Liver (tissue), 8 donors: ENCODE measurements at regions not wholly inside any gene's neighbourhood (a gene's known extent, or its start where the extent isn't known, plus 50 kb on each side); places are given as distances from the start of the nearest gene placed in this dataset.

ENCODE experiments used
- DNase-seq: peaks from one replicate; pipeline ENCODE4 v3.0.0-alpha.2; 2017; ENCODE audit warnings: low spot score
- H3K27ac ChIP-seq, 2 donors: one replicate each; pipeline ENCODE4 v1.7.0; 2013; ENCODE audit warnings: inconsistent platforms in 2 of 2, low read length in 2 of 2, control low read depth in 1 of 2, low read depth in 1 of 2, mild to moderate bottlenecking in 1 of 2
- H3K27me3 ChIP-seq, 4 donors: one replicate each; pipeline versions ENCODE4 v1.6.1 to v1.7.0; 2013; ENCODE audit warnings: low read length in 3 of 4, inconsistent platforms in 1 of 4, mild to moderate bottlenecking in 1 of 4, moderate library complexity in 1 of 4; ENCODE audit not compliant: control insufficient read depth in 4 of 4, insufficient read depth in 4 of 4
- H3K36me3 ChIP-seq, 4 donors: one replicate each; pipeline versions ENCODE4 v1.6.1 to v1.7.0; 2013; ENCODE audit warnings: low read length in 3 of 4, mild to moderate bottlenecking in 3 of 4, low read depth in 1 of 4, moderate library complexity in 1 of 4; ENCODE audit not compliant: control insufficient read depth in 4 of 4, insufficient read depth in 3 of 4
- H3K4me1 ChIP-seq, 4 donors: one replicate each; pipeline versions ENCODE4 v1.6.1 to v1.7.0; 2013; ENCODE audit warnings: low read length in 3 of 4, mild to moderate bottlenecking in 3 of 4, moderate library complexity in 1 of 4; ENCODE audit not compliant: control insufficient read depth in 4 of 4, insufficient read depth in 4 of 4
- H3K4me3 ChIP-seq, 3 donors: one replicate each; pipeline versions ENCODE4 v1.6.1 to v1.7.0; 2013; ENCODE audit warnings: low read length in 3 of 3, control low read depth in 1 of 3, low read depth in 1 of 3, mild to moderate bottlenecking in 1 of 3
- H3K9ac ChIP-seq, 2 donors: one replicate each; pipeline ENCODE4 v1.7.0; 2013; ENCODE audit warnings: low read length in 2 of 2, mild to moderate bottlenecking in 2 of 2, moderate library complexity in 2 of 2, control low read depth in 1 of 2, low read depth in 1 of 2
- H3K9me3 ChIP-seq, 4 donors: one replicate each; pipeline versions ENCODE4 v1.6.1 to v1.7.0; 2013; ENCODE audit warnings: low read length in 3 of 4; ENCODE audit not compliant: control insufficient read depth in 4 of 4
- EGR1 ChIP-seq, 2 donors: IDR thresholded peaks; 2 replicates each; pipeline ENCODE4 v1.6.1; 2016 to 2018; ENCODE audit warnings: antibody characterized with exemption in 2 of 2, low read depth in 2 of 2
- FOXA1 ChIP-seq: IDR thresholded peaks from 2 replicates; pipeline ENCODE4 v1.6.1; 2016; ENCODE audit warnings: antibody characterized with exemption
- FOXA2 ChIP-seq: IDR thresholded peaks from 2 replicates; pipeline ENCODE4 v1.6.1; 2016; ENCODE audit warnings: antibody characterized with exemption
- GABPA ChIP-seq, 2 donors: IDR thresholded peaks in 1 of 2; conservative IDR thresholded peaks in 1 of 2; 2 replicates each; pipeline ENCODE4 v1.6.1; 2016; ENCODE audit warnings: antibody characterized with exemption in 2 of 2, mild to moderate bottlenecking in 1 of 2, moderate library complexity in 1 of 2
- HNF4A ChIP-seq, 2 donors: conservative IDR thresholded peaks; 2 replicates each; pipeline ENCODE4 v1.6.1; 2016; ENCODE audit warnings: antibody characterized with exemption in 2 of 2, mild to moderate bottlenecking in 2 of 2
- HNF4G ChIP-seq: IDR thresholded peaks from 2 replicates; pipeline ENCODE4 v1.6.1; 2016; ENCODE audit warnings: antibody characterized with exemption
- JUND ChIP-seq, 2 donors: IDR thresholded peaks; 2 replicates each; pipeline ENCODE4 v1.6.1; 2016; ENCODE audit warnings: antibody characterized with exemption in 2 of 2
- NR2F2 ChIP-seq: IDR thresholded peaks from 2 replicates; pipeline ENCODE4 v1.6.1; 2016; ENCODE audit warnings: antibody characterized with exemption
- RAD21 ChIP-seq, 2 donors: IDR thresholded peaks; 2 replicates each; pipeline ENCODE4 v1.6.1; 2016; ENCODE audit warnings: antibody characterized with exemption in 2 of 2, mild to moderate bottlenecking in 2 of 2
- RXRA ChIP-seq, 2 donors: IDR thresholded peaks; 2 replicates each; pipeline ENCODE4 v1.6.1; 2017 to 2018; ENCODE audit warnings: antibody characterized with exemption in 2 of 2, mild to moderate bottlenecking in 1 of 2
- SP1 ChIP-seq: IDR thresholded peaks from 2 replicates; pipeline ENCODE4 v1.6.1; 2018; ENCODE audit warnings: antibody characterized with exemption, mild to moderate bottlenecking
- TAF1 ChIP-seq: conservative IDR thresholded peaks from 2 replicates; pipeline ENCODE4 v1.6.1; 2016; ENCODE audit warnings: antibody characterized with exemption, mild to moderate bottlenecking
- YY1 ChIP-seq: IDR thresholded peaks from 2 replicates; pipeline ENCODE4 v1.6.1; 2016; ENCODE audit warnings: antibody characterized with exemption, mild to moderate bottlenecking
- WGBS: extraction: QIAGEN DNeasy Blood & Tissue Kit; methylation state at CpG from one replicate; pipeline ENCODE4 v1.1.7; 2013; 5-methylcytosine and 5-hydroxymethylcytosine counted together
- TF ChIP-seq, protein P1 (sequence below): IDR thresholded peaks from 2 replicates; pipeline ENCODE4 v1.6.1; 2016; ENCODE audit warnings: antibody characterized with exemption
- TF ChIP-seq, protein P2 (sequence below): fragments of 150-350 bp; IDR thresholded peaks from 2 replicates; pipeline ENCODE4 v1.5.1; 2017; ENCODE audit warnings: improper control_type of control experiment, low read depth, low read length; ENCODE audit not compliant: missing input control
- TF ChIP-seq, protein P3 (sequence below): IDR thresholded peaks from 2 replicates; pipeline ENCODE4 v1.6.1; 2016; ENCODE audit warnings: antibody characterized with exemption
- TF ChIP-seq, protein P4 (sequence below): IDR thresholded peaks from 2 replicates; pipeline ENCODE4 v1.6.1; 2016; ENCODE audit warnings: antibody characterized with exemption
- donor health status: healthy.
- donor health status: healthy.
- donor health status: healthy.
- donor health status: healthy.
- donor health status: healthy.

DNA sequence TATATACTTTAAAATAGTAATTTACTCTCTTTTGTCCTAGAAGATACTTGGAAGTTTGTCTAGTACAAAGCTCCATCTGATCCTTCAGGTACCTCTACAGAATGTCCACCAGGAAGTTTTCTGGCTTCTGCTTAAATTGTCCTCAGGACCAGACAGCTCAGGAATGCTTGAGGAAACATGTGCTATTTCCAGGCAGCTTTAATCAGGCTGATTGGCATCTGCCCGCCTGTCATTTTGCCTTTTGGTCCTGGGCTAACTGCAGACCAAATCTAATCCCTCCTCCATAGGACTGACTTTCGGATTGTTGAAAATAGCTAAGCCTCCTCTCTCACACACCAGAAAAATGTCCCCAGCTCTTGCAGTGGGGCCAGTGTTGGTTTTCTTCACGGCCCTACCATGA, 113.4 kb upstream of the RGMA start:
- H3K27ac ChIP-seq, result no peak overlapping the region
- WGBS, result 67% methylated on average over 3 of the region's 3 CpGs
- no peak overlapping the region for H3K9ac ChIP-seq
- no peak overlapping the region for H3K4me3 ChIP-seq
- TF ChIP-seq, protein P1, sequence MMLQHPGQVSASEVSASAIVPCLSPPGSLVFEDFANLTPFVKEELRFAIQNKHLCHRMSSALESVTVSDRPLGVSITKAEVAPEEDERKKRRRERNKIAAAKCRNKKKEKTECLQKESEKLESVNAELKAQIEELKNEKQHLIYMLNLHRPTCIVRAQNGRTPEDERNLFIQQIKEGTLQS, result no peak
- TF ChIP-seq, protein P2, sequence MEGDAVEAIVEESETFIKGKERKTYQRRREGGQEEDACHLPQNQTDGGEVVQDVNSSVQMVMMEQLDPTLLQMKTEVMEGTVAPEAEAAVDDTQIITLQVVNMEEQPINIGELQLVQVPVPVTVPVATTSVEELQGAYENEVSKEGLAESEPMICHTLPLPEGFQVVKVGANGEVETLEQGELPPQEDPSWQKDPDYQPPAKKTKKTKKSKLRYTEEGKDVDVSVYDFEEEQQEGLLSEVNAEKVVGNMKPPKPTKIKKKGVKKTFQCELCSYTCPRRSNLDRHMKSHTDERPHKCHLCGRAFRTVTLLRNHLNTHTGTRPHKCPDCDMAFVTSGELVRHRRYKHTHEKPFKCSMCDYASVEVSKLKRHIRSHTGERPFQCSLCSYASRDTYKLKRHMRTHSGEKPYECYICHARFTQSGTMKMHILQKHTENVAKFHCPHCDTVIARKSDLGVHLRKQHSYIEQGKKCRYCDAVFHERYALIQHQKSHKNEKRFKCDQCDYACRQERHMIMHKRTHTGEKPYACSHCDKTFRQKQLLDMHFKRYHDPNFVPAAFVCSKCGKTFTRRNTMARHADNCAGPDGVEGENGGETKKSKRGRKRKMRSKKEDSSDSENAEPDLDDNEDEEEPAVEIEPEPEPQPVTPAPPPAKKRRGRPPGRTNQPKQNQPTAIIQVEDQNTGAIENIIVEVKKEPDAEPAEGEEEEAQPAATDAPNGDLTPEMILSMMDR, result no peak
- TF ChIP-seq FOXA2 (no peak), RAD21 (IDR thresholded peaks at IDR 0.05) (no peak), HNF4G (no peak), FOXA1 (no peak), NR2F2 (no peak), GABPA (IDR thresholded peaks at IDR 0.05 in 1 of 2, conservative IDR thresholded peaks at IDR 0.05 in 1 of 2) (no peak)
- peaks cover 2 to 6% (median 4%) of the 10 kb centered on the region in 4 donors for H3K9me3 ChIP-seq
- no peak for DNase-seq
- H3K27me3 ChIP-seq, result peaks cover 0 to 3% (median 0%) of the 10 kb centered on the region in 4 donors
- no peaks in the 10 kb centered on the region for H3K4me1 ChIP-seq
- no peaks in the 10 kb centered on the region for H3K36me3 ChIP-seq

DNA sequence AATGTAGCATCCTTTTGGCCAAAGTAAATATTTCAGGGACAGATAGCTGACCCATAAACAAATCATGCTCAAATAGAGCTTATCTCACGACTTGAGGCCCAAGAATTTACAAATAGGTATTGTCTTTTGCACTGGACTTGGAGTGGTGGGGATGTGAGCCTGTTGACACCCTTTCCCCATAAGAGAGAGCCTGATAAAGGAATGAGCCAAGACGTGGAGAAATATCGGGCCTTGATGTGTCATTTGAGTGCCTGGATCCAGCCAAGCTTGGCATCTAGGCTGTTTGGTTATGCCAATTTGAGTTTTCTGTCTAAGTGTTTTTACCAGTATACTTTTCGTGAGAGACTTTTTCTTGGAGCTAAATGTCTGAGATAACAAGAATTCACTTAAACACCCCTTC, 112.9 kb upstream of the RGMA start:
- WGBS, result 45% methylated on average over 4 of the region's 4 CpGs
- no peaks in the 10 kb centered on the region for H3K4me1 ChIP-seq
- no peak for TF ChIP-seq SP1
- TF ChIP-seq FOXA1, result no peak
- no peak for TF ChIP-seq EGR1 (IDR thresholded peaks at IDR 0.05; ENCODE audit: low read depth in 2 of 2)
- no peak for TF ChIP-seq RXRA (IDR thresholded peaks at IDR 0.05)
- no peak for TF ChIP-seq NR2F2
- TF ChIP-seq GABPA (IDR thresholded peaks at IDR 0.05 in 1 of 2, conservative IDR thresholded peaks at IDR 0.05 in 1 of 2), result no peak
- no peak for TF ChIP-seq HNF4A (conservative IDR thresholded peaks at IDR 0.05)
- no peak for TF ChIP-seq HNF4G
- TF ChIP-seq YY1, result no peak
- TF ChIP-seq, protein P1, result no peak
- TF ChIP-seq, protein P2, result no peak
- TF ChIP-seq, protein P3, sequence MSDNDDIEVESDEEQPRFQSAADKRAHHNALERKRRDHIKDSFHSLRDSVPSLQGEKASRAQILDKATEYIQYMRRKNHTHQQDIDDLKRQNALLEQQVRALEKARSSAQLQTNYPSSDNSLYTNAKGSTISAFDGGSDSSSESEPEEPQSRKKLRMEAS, result no peak
- TF ChIP-seq FOXA2, result no peak

DNA sequence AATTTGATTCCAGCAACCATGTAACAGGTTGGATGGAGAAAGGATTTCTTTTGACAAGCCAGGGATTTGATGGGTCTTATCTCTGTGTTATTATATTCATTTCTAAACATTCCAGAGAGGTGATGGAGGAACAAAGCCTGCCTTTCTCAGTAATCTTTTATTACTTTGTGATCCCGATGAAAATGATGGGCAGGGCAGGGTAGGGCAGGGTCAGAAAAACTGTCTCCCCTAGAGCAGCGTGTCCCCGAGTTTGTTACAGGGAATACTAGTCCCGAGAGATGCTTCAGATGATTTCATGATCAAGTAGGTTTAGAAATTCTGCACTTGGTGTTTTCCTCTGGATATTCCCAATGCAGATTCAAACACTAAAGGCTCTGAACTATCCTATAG, 111.8 kb upstream of the RGMA start:
- H3K4me3 ChIP-seq, result no peak overlapping the region
- H3K9me3 ChIP-seq, result peaks cover 2 to 10% (median 4%) of the 10 kb centered on the region in 4 donors
- H3K9ac ChIP-seq, result no peak overlapping the region
- H3K4me1 ChIP-seq, result no peaks in the 10 kb centered on the region
- no peaks in the 10 kb centered on the region for H3K36me3 ChIP-seq
- WGBS, result 65% methylated on average over 4 of the region's 4 CpGs
- no peak overlapping the region for H3K27ac ChIP-seq
- H3K27me3 ChIP-seq, result peaks cover 0 to 3% (median 0%) of the 10 kb centered on the region in 4 donors
- TF ChIP-seq GABPA (IDR thresholded peaks at IDR 0.05 in 1 of 2, conservative IDR thresholded peaks at IDR 0.05 in 1 of 2) (no peak), FOXA2 (no peak), EGR1 (IDR thresholded peaks at IDR 0.05; ENCODE audit: low read depth in 2 of 2) (no peak), NR2F2 (no peak), RXRA (IDR thresholded peaks at IDR 0.05) (no peak), JUND (IDR thresholded peaks at IDR 0.05) (no peak), TAF1 (no peak), SP1 (no peak), RAD21 (IDR thresholded peaks at IDR 0.05) (no peak), FOXA1 (no peak)
- TF ChIP-seq, protein P1, result no peak
- TF ChIP-seq, protein P4, sequence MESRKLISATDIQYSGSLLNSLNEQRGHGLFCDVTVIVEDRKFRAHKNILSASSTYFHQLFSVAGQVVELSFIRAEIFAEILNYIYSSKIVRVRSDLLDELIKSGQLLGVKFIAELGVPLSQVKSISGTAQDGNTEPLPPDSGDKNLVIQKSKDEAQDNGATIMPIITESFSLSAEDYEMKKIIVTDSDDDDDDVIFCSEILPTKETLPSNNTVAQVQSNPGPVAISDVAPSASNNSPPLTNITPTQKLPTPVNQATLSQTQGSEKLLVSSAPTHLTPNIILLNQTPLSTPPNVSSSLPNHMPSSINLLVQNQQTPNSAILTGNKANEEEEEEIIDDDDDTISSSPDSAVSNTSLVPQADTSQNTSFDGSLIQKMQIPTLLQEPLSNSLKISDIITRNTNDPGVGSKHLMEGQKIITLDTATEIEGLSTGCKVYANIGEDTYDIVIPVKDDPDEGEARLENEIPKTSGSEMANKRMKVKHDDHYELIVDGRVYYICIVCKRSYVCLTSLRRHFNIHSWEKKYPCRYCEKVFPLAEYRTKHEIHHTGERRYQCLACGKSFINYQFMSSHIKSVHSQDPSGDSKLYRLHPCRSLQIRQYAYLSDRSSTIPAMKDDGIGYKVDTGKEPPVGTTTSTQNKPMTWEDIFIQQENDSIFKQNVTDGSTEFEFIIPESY, result no peak
- TF ChIP-seq, protein P2, result no peak
- no peak for DNase-seq

More for the DNA sequence above, 112.9 kb upstream of the RGMA start:
- H3K4me3 ChIP-seq, result no peak overlapping the region
- DNase-seq, result no peak
- peaks cover 2 to 6% (median 4%) of the 10 kb centered on the region in 4 donors for H3K9me3 ChIP-seq
- no peak overlapping the region for H3K9ac ChIP-seq
- no peaks in the 10 kb centered on the region for H3K36me3 ChIP-seq
- H3K27ac ChIP-seq, result no peak overlapping the region
- H3K27me3 ChIP-seq, result peaks cover 0 to 3% (median 0%) of the 10 kb centered on the region in 4 donors
